Inflammatory macrophage treated with lipopolysaccharide for 4 hours (primary cell): ENCODE measurements at regions not wholly inside any gene's neighbourhood (a gene's known extent, or its start where the extent isn't known, plus 50 kb on each side); places are given as distances from the start of the nearest gene placed in this dataset.

Source experiments
- DNase-seq: peaks from one replicate; pipeline ENCODE4 v3.0.0-alpha.2; 2020

DNA sequence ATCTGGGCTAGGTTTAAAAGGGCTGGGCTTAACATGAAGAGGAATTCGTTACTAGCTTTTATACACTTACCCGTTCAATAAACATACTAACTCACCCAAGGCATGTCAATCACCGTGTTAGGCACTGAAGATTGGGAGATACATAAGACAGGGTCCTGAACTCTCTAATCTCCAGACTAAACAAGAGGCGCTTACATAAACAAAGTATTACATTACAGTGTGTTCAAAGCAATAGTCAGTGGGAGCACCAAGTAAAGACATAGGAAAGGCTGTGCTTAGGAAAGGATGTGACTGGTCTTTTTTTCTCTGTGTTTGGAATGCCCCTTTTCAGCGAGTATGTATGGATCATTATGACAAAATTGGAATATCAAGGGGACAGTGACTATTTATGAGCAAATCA lies 203.6 kb upstream of the ADRA1B start:
- DNase-seq: no peak

DNA sequence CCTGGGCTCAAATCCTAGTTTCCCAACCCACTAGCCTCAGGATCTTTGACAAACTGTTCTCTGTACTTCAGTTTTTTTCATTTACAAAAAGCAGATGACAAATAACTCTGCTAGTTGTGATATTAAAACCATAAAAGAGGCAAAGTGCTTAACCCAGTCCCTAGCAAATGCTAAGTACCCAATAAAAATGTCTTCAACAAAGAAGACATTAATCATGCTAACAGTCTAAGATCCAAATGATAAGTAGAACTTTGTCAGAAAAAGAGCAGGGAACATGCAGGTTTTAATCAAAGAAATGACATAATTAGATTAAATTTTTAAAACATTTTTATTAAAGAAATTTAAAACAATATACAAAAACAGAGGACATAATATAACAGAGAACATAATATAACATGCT lies 203.0 kb upstream of the ADRA1B start:
- no peak for DNase-seq

DNA sequence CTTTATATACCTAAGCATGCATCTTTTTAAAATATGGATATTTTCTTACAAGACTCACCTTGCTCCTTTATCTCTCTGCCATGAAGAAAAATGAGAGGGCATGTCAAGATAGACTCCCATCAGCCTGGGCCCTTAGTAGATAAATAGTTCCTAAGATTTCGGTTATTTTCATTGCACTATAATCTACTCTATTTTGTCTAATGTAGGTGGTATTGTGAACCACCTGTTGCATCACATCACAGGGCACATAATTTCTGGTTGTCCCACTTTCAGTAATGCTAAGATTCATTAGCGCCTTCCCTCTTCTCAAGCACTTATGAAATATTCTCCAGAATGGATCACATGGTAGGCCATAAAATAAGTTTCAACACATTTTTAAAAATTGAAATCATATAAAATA lies 202.5 kb upstream of the ADRA1B start:
- no peak for DNase-seq

DNA sequence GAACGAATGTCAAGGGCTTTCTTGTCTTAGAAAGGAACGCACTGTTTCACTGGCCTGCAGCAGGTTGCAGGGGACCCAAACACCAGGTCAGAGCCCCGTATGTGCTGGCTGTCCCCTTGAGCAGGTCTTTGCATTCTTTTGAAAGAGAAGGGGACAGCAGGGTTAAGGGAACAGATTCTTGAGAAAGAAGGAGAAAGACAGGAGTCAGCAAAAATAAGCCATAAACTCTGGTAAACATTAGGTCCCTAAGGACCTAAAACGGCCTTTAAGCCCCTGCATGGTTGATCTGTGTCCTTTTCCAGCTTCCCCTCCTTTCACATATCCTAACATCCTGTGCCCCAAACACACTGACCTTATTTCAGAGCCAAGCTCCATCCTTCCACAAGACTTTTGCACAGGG lies 190.8 kb upstream of the ADRA1B start:
- no peak for DNase-seq

DNA sequence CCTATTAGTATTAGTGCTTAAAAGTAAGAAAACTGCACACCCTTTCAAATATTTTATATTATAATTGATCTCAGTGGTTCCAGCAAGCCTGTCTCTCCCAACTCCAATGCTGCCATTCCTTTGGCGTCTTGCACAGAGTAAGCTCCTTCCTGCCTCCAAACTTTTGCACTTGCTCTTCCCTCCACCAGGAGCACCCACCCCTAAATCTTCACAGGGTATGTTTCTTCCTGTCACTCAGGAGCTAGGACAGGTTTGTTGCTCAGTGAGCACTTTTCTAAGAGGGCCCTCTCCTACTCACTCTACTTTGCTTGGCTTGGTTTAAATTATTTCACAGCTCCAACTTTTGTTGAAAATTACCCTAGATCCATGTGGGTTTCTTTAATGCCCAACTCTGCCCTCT lies 189.1 kb upstream of the ADRA1B start:
- DNase-seq: no peak

DNA sequence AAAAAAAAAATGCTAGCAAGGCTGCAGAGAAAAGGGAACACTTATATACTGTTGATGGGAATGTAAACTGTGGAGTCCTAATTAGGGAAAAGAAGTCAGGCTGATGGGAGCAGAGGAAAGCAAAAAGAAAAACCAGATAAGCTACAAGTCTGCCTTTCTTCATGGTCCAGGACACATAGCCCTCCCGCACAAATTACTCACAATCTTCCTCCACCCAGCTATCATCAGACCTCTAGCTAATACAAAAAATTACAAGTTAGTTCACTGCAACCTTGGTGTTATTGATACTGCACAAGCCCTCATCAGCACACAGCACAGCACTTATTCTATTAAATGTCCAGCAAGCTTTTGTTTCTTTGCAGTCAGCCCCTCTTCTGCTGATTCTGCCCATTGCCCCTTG lies 186.0 kb upstream of the ADRA1B start:
- DNase-seq: no peak

DNA sequence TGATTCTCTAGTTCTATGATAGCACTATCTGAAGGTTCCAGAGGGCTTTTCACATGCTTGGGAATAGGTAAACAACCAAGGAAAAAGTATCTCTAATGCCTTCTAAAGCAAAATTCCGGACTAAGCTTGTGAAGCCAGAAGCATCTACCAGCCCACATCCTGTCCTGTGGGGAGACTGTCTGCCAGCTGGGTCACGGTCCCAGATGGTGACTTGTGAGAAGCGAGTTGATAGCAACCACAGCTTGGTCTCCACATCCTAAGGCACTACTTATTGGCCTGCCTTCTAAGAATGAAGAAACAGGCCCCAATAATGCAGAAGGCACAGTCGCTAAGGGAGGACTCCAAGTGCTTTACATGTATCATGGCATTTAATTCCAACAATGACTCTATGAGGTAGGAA lies 184.1 kb upstream of the ADRA1B start:
- DNase-seq: no peak

DNA sequence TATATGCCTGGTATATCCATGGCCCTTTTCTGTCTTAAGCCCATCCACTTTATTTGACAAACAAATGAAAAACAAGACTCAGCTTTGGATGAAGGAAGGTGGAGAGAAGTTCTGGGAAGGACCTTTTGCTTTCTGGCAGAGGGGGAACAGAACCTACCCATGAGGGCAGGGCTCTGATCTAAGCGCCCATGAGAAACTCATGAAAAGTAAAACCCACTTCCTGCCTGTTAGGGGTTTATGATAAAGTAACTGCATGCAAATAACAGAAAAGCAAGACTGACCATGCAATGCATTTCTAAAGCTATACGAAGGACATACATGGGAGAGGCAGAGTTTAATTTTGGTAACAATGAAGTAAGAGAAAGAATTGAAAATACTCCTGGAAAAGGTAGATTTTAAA lies 181.9 kb upstream of the ADRA1B start:
- DNase-seq: no peak

DNA sequence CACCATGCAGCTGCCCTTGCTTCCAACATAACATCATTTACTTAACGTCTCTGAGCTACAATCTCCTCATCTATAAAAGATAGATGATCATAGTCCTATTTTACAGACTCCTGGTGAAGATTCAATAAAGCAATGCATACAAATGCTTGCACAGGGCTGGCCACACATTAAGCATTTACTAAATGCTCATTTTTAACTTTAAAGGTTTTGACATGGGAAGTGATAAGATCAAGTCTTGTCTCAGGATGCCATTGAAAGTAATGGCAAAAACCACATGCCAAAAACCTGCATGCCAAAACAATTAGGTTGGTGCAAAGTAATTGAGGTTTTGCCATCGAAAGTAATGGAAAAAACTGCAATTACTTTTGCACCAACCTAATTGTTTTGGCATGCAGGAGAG lies 181.2 kb upstream of the ADRA1B start:
- no peak for DNase-seq

DNA sequence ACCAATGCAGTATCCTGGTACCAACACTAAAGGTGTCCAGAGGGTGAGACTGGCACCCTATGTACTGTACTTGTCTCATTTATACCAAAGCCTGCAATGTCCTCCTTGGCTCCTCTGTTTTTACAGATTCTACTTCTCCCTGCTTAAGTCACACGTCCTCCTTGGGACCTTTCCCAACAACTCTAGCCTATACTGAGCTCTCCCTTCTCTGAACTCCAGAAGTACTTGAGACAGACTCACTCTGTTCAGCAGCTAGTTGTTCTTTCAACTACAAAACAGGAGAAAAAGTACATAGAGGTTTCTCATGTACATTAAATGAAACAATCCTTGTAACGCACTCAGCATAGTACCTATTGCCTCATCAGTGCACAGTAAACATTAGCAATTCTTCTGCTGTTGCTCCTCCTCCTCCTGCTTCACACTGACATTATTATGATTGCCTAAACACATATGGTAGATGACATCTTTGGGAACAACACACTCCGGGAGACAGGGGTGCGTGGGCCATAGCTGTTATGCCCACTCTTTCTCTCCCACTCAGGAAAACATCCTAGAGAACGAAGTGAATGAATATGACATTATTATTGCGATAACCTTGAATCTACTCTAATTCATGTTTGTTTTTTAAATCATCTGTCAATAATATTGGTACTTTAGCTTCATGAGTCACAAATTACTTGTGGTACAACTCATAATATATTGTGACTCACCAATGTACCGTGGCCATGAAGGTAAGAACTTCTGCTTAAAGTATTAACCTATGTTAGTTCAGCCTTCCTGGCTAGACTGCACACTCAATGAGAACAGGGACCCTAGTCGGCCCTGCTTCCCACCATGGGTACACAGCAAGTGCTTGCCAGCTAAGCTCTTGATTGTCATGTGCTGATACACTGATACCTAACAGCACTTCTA lies 180.3 kb upstream of the ADRA1B start:
- no peak for DNase-seq

DNA sequence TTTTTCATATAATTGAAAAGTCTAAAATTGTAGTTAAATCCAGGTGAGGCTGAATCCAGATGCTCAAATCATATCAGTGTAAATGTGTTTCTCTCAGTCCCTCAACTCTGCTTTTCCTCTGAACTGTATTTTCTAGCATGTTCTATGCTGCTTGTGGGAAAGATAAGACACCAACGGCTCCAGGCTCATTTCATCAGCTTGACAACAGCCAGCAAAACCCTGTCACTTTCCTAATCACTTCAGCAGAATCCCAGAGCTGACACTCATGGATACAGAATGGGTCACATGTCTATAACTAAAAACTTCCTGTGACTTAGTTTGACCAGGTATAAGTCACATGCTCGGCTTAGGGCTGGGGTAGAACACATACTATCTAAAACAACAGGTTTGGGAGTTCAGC lies 179.4 kb upstream of the ADRA1B start:
- DNase-seq: no peak

DNA sequence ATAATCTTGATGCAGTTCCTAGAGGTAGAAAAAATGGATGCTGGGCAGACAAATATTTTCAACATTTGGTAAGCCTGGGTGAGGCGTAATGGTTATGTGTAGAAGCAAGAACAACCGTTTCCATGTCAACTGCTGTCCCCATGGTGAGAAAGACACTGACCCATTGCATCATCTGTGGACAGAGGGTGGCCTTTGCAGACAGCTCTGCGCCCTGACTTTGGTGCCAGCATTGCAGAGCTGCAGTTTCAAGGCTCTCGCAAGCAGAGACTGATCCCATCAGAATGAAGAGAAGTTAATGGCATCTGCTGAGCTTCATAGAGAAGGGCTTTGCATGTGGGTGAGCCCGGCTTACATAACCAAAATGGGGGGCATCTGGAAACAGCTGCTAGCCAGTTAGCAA lies 179.0 kb upstream of the ADRA1B start:
- DNase-seq: no peak

DNA sequence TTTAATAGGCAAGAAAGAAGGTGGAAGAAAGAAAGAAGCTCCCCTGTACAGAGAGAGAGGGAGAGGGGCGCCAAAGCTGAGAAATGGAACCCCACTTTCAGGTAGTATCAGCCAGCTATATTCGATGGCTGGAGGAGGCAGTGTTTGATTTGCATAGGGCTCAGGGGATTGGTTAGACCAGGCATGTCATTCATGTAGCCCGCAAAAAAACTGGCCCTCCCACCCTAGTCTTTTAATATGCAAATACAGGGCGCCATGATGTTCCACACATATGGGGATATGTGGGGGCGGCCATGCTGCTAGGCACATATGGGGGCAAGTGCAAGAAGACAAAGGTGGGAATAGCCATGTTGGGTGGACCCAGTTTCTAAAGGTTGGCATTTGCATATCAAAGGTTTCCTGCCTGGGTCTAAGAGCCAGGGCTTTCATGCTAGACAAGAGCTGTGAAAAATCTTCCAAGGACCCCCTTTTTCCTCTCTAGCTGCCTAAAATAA lies 174.4 kb upstream of the ADRA1B start:
- no peak for DNase-seq

DNA sequence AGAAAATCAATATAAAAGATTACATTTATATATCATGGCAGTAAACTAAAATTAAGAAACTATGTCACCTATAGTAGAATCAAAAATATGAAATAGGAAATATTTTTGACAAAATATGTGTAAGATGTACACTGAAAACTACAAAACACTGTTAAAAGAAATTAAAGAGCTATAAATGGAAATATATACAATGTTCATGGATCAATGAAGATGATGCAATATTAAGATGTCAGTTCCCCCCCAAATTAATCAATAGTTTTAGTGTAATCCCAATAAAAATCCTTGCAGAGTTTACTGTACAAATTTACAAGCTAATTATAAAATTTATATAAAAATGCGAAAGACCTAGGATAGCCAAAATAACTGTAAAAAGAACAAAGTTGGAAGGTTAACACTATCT lies 173.0 kb upstream of the ADRA1B start:
- DNase-seq: no peak

DNA sequence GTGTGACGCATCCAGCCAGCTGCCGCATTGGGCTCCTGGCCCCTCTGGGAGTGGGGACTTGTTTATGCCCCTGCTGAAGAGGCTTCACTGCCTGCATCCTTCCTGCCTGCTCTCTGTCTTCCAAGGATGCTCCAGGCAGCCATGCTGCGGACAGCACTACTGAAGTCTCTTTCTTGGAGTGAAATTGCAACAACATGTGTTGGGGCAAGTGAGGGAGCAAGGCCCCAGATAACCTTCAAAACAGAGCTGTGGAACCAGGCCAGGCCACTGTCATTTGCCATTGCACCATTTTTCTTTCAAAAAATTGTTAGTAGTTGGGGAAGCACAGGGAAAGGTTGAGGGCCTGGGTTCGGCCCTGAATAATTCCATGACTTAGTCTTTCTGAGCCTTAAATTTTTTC lies 169.6 kb upstream of the ADRA1B start:
- DNase-seq: no peak

DNA sequence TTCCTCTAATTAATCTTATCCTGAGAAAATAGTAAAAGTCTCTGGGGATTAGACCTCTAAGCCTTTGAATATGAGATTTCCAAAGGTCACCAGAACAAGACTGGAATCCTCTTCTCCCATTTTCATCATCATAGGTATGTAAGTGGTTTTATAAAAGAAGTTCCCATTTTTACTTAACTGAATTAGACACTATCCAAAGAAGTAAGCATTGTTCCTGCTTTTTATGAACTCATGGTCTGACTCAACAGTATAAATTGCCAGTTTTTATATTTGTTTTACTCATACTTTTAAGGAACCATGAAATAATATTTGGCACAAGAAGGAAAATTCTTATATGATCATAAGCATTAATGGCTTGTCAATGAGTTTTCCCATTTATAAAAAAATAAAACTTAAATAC lies 167.1 kb upstream of the ADRA1B start:
- peak; percentile 7 for DNase-seq

DNA sequence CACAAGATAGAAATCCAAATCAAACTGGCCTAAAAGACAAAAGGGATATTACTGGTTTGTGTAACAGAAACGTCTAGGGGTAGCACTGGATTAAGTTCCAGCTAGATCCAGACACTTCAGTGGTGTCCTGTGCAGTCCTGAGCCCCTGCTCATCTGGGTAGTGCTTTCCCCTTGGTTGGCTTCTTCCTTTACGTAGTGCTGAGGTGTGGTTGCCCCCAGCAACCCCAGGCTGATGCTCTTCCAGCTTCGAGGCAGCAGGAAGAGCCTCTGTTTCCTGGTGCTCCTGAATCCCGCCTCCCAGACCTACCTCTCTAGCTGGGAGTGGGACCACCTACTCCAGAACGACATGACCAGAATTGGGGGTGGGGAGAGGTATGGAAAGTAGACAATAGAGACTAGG lies 166.1 kb upstream of the ADRA1B start:
- DNase-seq: no peak

DNA sequence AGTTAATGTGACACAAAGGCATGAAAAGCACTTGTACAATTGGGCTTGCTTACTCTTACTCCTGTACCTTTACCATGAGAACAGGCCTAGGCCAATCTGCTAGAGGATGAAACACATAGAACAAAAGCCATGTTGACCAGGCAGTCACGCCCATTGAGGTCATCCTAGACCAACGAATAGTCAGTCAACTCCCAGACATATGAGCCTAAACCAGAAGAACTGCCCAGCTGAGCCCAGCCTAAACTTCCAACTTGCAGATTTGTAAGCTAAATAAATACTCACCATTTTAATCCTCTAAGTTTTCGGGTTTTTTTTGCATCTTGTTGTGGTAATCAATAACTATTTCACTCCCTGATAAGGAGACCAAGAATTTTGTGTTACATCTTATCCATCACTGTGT lies 164.8 kb upstream of the ADRA1B start:
- DNase-seq: no peak

DNA sequence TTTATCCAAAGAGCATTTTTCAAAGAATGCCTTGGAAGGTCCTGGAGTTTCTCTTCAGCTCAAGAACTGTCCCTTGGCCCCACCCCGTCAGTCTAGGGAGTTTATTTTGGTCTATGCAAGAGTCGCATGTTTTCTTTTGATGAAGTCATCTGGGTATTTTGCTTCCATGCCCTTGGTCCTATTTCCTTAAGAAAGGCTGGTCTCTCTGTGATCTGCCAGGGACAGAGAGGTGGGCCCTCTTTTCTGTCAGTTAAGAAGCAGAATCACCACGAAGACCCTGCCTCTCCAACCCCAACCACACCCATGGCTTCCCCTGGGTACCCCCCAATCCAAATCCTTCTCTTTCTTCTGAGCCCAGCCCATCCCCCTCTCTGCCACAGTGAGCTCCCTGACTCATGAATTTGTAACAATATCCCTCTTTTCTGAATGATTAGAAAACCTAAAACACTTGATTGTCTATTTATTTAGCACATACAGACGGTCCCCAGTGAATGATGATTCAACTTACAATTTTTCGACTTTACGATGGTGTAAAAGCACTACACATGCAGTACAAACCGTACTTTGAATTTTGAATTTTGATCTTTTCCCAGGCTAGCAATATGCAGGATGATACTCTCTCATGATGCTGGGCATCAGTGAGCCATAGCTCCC lies 163.5 kb upstream of the ADRA1B start:
- no peak for DNase-seq

DNA sequence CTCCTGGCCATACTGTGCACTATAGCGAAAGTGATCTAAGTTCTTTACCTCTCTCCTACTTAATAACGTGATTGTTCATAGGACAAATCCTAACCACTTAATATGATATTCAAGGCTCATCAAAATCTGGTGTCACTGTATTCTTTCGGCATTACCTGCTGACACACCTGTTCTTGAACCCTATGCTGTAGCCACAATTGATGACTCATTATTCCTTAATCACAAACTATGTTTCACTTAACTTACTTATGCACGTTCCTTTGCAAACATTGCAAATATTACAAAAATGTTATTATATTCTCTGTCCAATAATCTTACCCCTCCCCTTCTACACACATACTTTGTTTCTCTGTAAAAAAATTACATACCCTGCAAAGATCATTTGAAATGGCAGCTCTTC lies 158.1 kb upstream of the ADRA1B start:
- no peak for DNase-seq

DNA sequence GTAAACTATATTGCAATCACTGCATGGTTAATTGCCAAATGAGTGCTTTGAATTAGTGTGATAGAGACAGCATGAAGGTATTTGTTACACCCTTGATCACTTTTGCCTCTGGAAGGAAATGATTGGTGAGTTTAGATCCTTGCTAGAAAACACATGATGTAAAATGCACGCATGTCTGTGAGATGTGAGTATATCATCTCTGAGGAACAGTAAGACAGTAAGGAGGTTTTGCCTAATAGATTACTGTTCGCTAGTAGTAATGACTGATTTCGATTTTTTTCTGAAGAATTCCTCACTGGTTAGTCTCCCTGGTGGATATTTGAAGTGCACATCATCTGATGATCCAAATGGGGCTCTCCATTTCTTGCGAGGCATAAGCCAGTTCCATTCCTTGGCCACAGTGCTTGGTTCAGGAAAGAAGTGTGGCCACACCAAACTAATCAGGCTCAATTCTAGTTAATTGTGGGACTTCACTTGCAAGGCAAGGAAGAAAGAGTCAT lies 156.4 kb upstream of the ADRA1B start:
- no peak for DNase-seq

DNA sequence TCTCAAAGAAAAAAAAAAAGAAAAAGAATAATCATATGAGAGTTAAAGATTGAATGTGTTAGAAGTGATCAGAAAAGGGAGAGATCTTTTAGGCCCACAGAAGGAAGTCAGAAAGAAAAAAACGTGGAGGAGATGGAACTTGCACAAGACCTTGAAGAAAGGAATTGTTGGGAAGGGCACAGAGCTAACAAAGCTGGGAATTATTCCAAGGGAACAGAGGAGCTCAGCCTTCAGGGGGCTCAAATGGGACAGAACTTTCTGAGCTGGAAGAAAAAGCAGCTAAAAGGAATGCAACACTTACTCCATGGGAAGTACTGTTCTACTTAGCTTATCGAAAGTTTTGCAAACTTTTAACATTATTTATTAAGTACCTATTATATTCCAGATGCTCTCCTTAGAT lies 153.4 kb upstream of the ADRA1B start:
- no peak for DNase-seq

DNA sequence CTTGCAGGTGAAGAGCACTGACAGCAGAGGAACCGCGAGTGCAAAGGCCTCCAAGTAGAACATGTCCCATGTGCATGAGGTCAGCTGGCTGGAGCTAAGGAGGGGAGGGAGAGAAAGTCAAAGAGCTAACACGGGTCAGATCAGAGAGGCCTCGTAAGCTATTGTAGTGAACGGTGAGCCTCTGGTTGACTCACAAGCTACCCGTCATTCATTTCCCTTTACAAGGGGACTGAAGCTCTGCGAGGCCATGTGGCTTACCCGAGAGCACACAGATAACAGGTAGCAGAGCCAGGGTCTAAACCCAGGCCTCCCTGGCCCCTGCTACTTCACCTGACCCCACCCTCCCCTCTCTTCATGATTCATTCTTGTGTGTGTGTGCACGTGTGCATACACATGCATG lies 152.7 kb upstream of the ADRA1B start:
- no peak for DNase-seq
